Skin of body (tissue), 1 donor: ENCODE measurements at regions not wholly inside any gene's neighbourhood (a gene's known extent, or its start where the extent isn't known, plus 50 kb on each side); places are given as distances from the start of the nearest gene placed in this dataset.
A peak's percentile ranks its signal among the peaks of the same experiment; 100 is the strongest.
"Not testable (repeated sequence)": the region's sequence is repeated elsewhere in the genome, so short reads cannot be mapped to it uniquely, and the experiment has no call there.

Experiments used
- DNase-seq: peaks from one replicate; lab custom pipeline; 2025; lab: John Stamatoyannopoulos, UW

DNA sequence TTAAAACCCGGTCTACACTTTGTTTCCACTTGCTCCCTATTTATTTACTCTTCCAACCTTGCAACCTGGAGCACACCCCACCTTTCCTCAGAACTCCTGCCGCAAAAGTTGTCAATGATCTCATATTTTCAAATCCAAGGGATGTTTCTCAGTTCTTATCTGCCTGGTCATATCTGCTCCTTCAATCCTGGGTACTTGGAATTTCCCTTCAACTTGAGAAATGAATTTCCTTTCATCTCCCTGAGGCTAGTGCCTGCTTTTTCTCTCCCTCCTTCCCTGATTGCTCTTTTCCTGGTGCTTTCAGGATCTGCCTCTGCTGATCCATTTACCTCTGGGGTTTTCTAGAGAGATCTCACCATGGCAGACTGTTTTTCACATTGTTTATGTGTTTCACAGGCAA is 154.8 kb upstream of the IRS2 start:
- no peak for DNase-seq

DNA sequence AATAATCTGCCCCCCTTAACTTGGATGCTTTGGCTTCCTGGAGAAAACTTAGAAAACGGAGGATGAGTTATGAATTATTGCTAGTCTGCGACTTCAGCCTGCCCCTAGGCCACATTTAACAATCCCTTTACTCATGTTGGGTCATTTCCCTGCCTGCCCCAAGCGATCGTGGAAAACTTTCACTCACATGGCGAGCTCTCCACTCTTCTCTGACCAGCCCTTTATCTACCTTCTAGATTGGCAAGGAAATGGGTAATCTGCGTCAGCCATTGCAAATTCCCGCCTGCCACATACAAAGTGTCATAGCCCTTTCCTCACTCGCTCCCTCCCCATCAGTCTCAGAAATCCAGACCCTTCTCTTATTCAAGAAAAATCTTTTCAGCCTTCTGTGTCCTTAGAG is 154.3 kb upstream of the IRS2 start:
- no peak for DNase-seq

DNA sequence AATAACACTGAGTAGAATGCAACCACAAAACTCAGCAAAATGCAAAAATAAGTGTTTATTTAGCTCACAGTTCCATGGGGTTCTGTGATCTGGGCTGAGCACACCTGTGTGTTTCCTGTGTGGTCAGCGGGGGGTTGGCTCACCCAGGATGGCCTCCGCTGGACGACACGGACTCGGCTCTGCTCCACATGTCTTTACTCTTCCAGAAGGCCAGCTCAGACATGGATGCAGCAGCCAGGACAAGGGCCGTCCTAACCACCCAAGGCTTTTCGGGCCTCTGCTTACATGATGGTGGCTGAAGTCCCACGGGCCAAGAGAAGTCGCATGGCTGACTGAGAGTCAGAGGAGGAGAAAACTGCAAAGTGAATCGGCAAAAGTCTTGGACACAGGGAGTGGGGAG is 153.5 kb upstream of the IRS2 start:
- DNase-seq = no peak

DNA sequence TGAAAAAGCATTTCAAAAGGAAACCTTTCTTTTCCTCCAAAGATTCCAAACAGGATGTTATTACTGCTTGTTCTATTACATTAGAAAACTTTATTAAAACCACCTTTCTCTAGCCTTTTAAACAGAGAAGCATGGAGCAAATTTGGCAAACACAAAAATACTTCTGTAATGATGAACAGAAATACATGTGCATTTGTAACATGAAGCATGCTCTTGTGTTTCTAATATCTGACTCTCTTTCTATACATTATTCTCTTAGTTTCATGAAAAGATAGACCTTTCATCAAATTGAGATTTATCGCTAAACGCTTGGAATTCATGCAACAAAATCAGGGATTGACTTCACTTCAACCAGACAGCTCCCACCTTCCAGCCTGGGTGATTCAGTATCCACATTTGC is 152.8 kb upstream of the IRS2 start:
- DNase-seq = peak; percentile 92

- peak; percentile 76 for DNase-seq
Measured at GRCh38 chr13:109938255-109938936, 152.0 kb upstream of the IRS2 start.

DNA sequence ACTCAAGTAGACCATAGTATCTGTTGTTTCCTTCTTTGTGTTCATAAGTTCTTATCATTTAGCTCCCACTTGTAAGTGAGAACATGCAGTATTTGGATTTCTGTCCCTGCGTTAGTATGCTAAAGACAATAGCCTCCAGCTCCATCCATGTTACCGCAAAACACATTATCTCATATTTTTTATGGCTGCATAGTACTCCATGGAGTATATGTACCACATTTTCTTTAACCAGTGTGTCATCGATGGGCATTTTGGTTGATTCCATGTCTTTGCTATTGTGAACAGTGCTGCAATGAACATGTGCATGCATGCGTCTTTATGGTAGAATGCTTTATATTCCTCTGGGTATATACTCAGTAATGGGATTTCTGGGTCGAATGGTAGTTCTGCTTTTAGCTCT is 148.1 kb upstream of the IRS2 start:
- DNase-seq = not testable (repeated sequence)

DNA sequence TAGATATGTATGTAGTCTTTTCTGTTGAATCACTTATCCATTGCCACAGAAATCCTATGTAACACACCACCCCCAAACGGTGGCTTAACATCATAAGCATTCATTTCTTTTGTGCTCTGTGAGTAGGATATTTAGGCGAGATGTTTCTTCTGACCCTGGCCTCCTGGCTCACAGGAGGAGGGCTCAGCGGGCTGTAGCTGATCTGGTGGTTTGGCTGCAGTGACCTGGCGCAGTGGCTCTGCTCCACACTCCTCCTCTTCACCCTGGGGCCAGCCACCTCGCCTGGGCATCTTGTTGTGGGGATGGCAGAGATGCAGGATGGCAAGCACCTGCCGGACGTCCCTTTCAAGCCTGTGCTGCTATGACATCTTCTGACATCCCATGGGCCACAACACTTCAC is 147.1 kb upstream of the IRS2 start:
- DNase-seq = no peak

- no peak for DNase-seq
Measured at GRCh38 chr13:109924376-109924775, 138.0 kb upstream of the IRS2 start.

GRCh38 chr13:109922518-109922917 is 136.1 kb upstream of the IRS2 start:
- no peak for DNase-seq

GRCh38 chr13:109919715-109920375 is 133.5 kb upstream of the IRS2 start:
- DNase-seq = no peak

- no peak for DNase-seq
Measured at GRCh38 chr13:109918179-109918711, 131.9 kb upstream of the IRS2 start.

GRCh38 chr13:109917422-109917821 is 131.0 kb upstream of the IRS2 start:
- DNase-seq = no peak

DNA sequence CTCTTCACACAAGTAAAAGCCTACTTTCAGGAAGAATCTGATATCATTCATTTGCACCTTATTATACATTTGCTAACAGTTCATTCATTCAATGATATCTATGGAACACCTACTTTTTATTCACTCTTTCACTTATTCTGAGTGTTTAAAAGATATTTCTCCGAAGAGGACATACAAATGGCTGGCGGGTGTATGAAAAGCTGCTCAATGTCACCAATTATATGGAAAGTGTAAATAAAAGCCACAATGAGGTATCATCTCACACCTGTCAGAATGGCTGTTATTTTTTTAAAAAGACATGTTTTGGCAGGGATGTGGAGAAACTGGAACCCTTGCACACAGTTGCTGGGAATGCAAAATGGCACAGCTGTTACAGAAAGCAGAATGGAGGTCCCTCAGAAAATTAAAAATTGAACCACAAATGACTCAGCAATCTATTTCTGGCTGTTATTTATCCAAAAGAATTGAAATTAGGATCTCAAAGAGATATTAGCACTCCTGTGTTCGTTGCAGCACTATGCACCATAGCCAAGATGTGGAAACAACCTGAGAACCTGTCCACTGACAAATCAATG is 127.6 kb upstream of the IRS2 start:
- DNase-seq = no peak

DNA sequence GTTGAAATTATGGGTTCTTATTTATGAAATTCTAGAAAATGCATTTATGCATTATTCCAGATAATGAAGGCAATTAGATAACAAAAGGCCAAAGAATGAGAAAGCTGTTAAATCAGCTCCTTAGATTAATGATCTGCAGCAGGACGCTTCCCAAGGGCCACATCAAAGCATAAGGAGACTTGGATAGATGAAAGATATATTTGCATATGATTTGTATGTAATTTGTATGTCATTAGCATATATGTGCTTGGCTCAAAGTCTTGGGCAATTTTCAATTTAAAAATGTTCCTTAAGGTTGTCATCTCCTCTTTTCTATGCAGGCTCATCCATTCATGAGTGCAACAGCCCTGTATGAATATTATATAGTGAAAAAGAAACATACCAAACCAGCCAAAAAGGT is 126.8 kb upstream of the IRS2 start:
- no peak for DNase-seq

- peak; percentile 5 for DNase-seq
Measured at GRCh38 chr13:109910194-109910593, 123.8 kb upstream of the IRS2 start.

DNA sequence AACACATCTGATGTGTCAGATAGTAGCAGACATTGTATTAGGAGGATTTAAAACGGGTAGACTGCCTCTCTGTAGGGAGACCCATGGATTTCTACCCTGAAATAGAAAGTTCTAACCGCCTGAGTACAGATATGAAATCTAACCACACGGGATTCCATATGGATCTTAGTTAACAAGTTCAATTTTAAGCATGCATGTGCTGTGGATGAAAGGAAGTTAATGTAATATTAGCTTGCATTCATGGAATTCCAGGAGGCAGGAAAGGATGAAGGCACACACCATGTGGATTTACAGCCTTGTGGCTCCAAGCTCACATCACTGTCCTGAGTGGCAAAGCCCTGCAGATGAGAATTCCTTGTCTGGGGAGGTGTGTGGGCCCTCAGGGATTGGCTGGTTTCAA is 120.6 kb upstream of the IRS2 start:
- DNase-seq = no peak

DNA sequence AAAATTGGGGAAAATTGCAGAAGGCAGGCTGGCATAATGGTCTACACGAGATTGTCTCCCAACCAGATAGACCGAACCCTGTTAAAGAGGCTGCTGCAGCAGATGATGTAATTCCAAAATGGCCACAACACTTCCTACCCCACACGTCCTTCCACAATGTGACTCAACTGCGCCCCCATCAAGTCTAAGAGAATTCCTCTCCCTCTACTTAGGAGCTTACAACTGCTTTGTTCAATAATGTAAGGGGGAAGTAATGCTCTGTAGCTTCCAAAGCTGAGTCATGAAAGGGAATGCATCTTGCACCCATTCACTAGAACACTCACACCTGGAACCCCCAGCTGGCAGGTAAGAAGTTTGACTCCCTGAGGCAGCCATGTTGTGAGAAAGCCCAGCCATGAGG is 117.8 kb upstream of the IRS2 start:
- DNase-seq = no peak

DNA sequence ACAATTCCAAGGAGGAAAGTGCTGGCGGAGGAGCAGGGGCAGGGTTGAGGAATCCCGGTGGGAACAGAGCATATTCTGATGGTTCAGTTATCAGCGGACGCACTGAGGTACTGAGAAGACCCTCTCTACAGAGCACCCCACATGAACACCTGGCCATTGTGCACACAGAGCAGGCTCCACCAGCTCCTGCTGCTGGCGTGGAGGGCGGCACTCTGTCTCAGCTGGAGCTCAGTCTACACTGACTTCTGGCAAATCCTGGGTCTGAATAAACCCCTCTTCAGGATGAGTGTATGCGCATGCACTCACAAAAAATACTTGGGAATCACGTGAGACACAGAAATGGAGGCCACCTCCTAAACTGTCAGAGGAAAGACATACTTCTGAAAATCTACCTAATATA is 114.4 kb upstream of the IRS2 start:
- DNase-seq = no peak

GRCh38 chr13:109900320-109900719 is 113.9 kb upstream of the IRS2 start:
- DNase-seq = no peak

- DNase-seq = no peak
Measured at GRCh38 chr13:109899748-109900147, 113.4 kb upstream of the IRS2 start.

- peak; percentile 18 for DNase-seq
Measured at GRCh38 chr13:109899316-109899715, 112.9 kb upstream of the IRS2 start.

DNA sequence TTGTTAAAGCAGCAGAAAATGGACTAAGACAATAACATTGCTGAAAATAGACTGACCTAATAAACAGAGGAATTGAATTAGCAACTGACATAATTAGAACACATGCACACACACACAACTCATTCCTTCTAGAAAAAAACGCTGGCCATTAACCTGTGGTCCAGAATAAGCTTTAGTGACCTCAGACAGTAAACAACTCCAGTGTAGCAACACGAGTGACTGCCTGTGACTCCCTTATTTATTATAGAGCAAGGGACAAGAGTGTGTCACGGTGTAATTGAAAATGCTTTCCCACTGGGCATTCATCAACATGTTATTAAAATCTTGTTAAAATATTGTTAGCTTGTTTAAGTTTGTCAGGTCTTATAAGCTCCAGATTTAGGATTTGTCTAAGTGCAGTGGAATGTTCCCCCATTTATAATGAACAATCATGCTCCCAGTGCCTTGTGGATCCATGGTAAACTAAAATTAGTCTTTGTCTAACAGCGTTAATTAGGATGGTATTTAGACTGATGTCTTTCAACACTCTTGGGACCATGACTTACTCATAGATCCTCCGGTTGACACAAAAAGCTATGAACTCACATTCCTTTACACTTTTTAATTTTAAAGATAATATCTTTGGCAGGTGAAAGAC is 111.7 kb upstream of the IRS2 start:
- DNase-seq = peak; percentile 21
